Smooth muscle cell (in vitro differentiated cells): ENCODE measurements at regions not wholly inside any gene's neighbourhood (a gene's known extent, or its start where the extent isn't known, plus 50 kb on each side); places are given as distances from the start of the nearest gene placed in this dataset.

Experiments
- DNase-seq: peaks from one replicate; lab custom pipeline; 2025; ENCODE audit not compliant: unreplicated experiment; lab: John Stamatoyannopoulos, UW
- H2AFZ ChIP-seq: fragments of 200-600 bp; sonication (generic); 2 replicates; pipeline ENCODE4 v1.6.0; 2016; ENCODE audit warnings: antibody characterized with exemption, low read depth, mild to moderate bottlenecking
- H3F3A ChIP-seq: fragments of 200-600 bp; sonication (generic); 2 replicates; pipeline ENCODE4 v1.6.0; 2017; ENCODE audit warnings: antibody characterized with exemption, low read depth
- H3K27ac ChIP-seq: fragments of 200-600 bp; sonication (generic); 2 replicates; pipeline ENCODE4 v1.5.1; 2016; ENCODE audit warnings: low read depth, mild to moderate bottlenecking
- H3K27me3 ChIP-seq: fragments of 200-600 bp; sonication (generic); 2 replicates; pipeline ENCODE4 v1.6.1; 2016; ENCODE audit warnings: low read depth, mild to moderate bottlenecking
- H3K36me3 ChIP-seq: fragments of 200-600 bp; sonication (generic); 2 replicates; pipeline ENCODE4 v1.5.1; 2016; ENCODE audit warnings: low read depth
- H3K4me1 ChIP-seq: fragments of 200-600 bp; sonication (generic); 2 replicates; pipeline ENCODE4 v1.5.1; 2016; ENCODE audit warnings: low read depth
- H3K4me2 ChIP-seq: fragments of 200-600 bp; sonication (generic); 2 replicates; pipeline ENCODE4 v1.6.0; 2016; ENCODE audit warnings: mild to moderate bottlenecking
- H3K4me3 ChIP-seq: fragments of 200-600 bp; sonication (generic); 2 replicates; pipeline ENCODE4 v1.5.1; 2016; ENCODE audit warnings: mild to moderate bottlenecking
- H3K79me2 ChIP-seq: fragments of 200-600 bp; sonication (generic); 2 replicates; pipeline ENCODE4 v1.6.0; 2016; ENCODE audit warnings: low read depth, mild to moderate bottlenecking
- H3K9ac ChIP-seq: fragments of 200-600 bp; sonication (generic); 2 replicates; pipeline ENCODE4 v1.6.0; 2016; ENCODE audit warnings: low read depth
- H3K9me3 ChIP-seq: fragments of 200-600 bp; sonication (generic); replicated peaks from 2 replicates; pipeline ENCODE4 v1.5.1; 2016; ENCODE audit warnings: low read depth
- H4K20me1 ChIP-seq: fragments of 200-600 bp; sonication (generic); 2 replicates; pipeline ENCODE4 v1.6.0; 2016; ENCODE audit warnings: low read depth
- WGBS: methylation state at CpG from one replicate; pipeline ENCODE4 v1.1.7; 2016; ENCODE audit warnings: low lambda C conversion rate; 5-methylcytosine and 5-hydroxymethylcytosine counted together
- TF ChIP-seq, protein P1 (sequence below): fragments of 200-600 bp; sonication (generic); IDR thresholded peaks from 2 replicates; pipeline ENCODE4 v1.5.1; 2017; ENCODE audit warnings: borderline replicate concordance, mild to moderate bottlenecking, antibody characterized with exemption; ENCODE audit not compliant: insufficient read depth, poor library complexity, severe bottlenecking

DNA sequence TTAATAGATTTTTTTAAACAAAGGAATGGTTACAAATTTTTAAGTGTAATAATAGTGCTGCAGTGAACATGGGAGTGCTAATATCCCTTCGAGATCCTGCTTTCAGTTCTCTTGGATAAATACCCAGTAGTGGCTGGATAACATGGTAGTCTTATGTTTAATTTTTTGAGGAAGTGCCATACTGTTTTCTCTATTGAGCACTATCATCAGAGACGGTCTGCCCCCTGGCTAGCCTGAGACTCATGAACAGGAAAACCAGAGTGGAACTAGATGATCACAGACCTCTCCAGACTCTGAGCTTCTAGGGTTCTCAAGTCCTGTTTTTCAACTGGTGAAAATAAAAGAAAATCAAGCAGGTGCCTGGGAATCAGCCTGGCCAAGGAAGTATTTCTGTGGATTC lies 97.3 kb upstream of the MARK1 start:
- Histone ChIP-seq H3K4me3 (no peak overlapping the region), H3K4me2 (no peak overlapping the region), H3K9me3 (no peaks in the 10 kb centered on the region), H3K27ac (no peak overlapping the region), H2AFZ (no peak overlapping the region), H4K20me1 (no peaks in the 10 kb centered on the region), H3K79me2 (no peaks in the 10 kb centered on the region), H3K9ac (no peak overlapping the region), H3K4me1 (no peaks in the 10 kb centered on the region), H3K27me3 (no peaks in the 10 kb centered on the region), H3F3A (no peaks in the 10 kb centered on the region), H3K36me3 (no peaks in the 10 kb centered on the region)
- 47% methylated on average over 2 of the region's 2 CpGs for WGBS
- TF ChIP-seq, protein P1, sequence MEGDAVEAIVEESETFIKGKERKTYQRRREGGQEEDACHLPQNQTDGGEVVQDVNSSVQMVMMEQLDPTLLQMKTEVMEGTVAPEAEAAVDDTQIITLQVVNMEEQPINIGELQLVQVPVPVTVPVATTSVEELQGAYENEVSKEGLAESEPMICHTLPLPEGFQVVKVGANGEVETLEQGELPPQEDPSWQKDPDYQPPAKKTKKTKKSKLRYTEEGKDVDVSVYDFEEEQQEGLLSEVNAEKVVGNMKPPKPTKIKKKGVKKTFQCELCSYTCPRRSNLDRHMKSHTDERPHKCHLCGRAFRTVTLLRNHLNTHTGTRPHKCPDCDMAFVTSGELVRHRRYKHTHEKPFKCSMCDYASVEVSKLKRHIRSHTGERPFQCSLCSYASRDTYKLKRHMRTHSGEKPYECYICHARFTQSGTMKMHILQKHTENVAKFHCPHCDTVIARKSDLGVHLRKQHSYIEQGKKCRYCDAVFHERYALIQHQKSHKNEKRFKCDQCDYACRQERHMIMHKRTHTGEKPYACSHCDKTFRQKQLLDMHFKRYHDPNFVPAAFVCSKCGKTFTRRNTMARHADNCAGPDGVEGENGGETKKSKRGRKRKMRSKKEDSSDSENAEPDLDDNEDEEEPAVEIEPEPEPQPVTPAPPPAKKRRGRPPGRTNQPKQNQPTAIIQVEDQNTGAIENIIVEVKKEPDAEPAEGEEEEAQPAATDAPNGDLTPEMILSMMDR, result no peak
- no peak for DNase-seq

DNA sequence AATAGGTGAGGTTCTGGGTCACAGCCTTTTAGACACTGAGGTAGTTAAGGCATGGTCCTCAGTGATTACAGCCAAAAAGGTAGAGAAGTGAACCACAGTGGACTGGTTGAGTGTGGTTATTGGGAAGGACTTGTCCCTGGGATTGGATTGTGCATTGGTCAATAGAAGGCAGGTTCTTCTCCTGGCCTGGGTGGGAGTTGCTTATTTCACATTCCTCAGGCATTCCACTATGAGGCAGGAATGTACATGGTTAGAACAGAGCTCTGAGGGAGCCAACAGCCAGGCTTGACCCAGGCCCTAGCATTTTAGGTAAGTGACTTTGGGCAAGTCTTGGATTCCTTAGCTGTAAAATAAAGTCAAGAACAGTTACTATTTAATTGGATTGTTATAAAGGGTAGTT lies 97.9 kb upstream of the MARK1 start:
- Histone ChIP-seq H3K4me1 (no peaks in the 10 kb centered on the region), H3K4me3 (no peak overlapping the region), H3K9ac (no peak overlapping the region), H3K36me3 (no peaks in the 10 kb centered on the region), H3F3A (no peaks in the 10 kb centered on the region), H2AFZ (no peak overlapping the region), H3K9me3 (no peaks in the 10 kb centered on the region), H3K4me2 (no peak overlapping the region), H3K79me2 (no peaks in the 10 kb centered on the region), H4K20me1 (no peaks in the 10 kb centered on the region), H3K27me3 (no peaks in the 10 kb centered on the region), H3K27ac (no peak overlapping the region)
- no peak for DNase-seq
- TF ChIP-seq, protein P1, result no peak

DNA sequence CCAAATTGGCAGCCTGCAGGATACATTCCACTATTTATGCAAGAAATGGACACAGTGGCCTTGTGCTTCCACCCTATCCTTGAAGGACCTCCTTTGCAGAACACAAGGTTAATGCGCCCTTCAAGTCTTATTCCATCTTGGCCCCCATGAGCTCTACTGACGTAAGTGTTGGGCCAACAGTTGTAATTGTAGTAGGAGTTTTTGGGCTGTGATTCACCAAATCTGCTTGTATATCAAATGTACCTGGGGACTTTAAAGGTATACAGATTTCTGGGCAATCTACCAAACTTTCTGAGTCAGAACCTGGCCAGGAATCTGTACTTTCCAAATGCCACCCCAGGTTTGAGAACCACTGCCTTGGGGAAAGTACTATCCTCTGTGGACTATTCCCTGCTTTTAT lies 100.9 kb upstream of the MARK1 start:
- no peak for DNase-seq
- H3F3A ChIP-seq, result no peaks in the 10 kb centered on the region
- H4K20me1 ChIP-seq, result no peaks in the 10 kb centered on the region
- TF ChIP-seq, protein P1, result no peak
- H3K9me3 ChIP-seq, result no peaks in the 10 kb centered on the region
- 94% methylated on average over 2 of the region's 2 CpGs for WGBS
- no peaks in the 10 kb centered on the region for H3K27me3 ChIP-seq
- H3K9ac ChIP-seq, result no peak overlapping the region
- no peak overlapping the region for H3K4me2 ChIP-seq
- no peaks in the 10 kb centered on the region for H3K4me1 ChIP-seq
- no peaks in the 10 kb centered on the region for H3K79me2 ChIP-seq
- no peak overlapping the region for H3K27ac ChIP-seq
- H3K4me3 ChIP-seq, result no peak overlapping the region
- H3K36me3 ChIP-seq, result no peaks in the 10 kb centered on the region
- no peak overlapping the region for H2AFZ ChIP-seq

DNA sequence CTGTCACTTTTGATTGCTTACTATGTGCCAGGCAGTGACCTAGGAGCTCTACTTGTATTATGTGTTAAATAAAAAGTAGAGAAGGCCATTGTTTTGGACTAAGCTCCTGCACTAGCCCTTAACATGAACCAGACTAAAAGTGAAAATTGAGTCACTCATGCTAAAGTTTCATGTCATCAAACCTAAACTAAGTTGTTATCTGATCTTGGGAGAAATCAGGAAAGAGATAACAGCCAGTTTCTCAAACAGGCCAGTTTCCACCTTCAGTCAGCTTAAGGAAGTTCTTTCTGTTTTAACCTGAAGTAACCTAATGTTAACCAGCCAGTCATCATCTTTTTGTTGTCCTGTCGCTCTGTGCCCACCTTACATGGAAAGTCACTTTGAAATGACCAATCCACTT lies 102.1 kb upstream of the MARK1 start:
- WGBS, result 90% methylated on average over 1 of the region's 1 CpG
- H3K36me3 ChIP-seq, result no peaks in the 10 kb centered on the region
- H2AFZ ChIP-seq, result no peak overlapping the region
- H3K27ac ChIP-seq, result no peak overlapping the region
- H3K9ac ChIP-seq, result no peak overlapping the region
- H3K4me3 ChIP-seq, result no peak overlapping the region
- H4K20me1 ChIP-seq, result no peaks in the 10 kb centered on the region
- H3K27me3 ChIP-seq, result no peaks in the 10 kb centered on the region
- no peaks in the 10 kb centered on the region for H3K4me1 ChIP-seq
- TF ChIP-seq, protein P1, result no peak
- DNase-seq, result no peak
- H3K79me2 ChIP-seq, result no peaks in the 10 kb centered on the region
- H3K4me2 ChIP-seq, result no peak overlapping the region
- no peaks in the 10 kb centered on the region for H3F3A ChIP-seq
- no peaks in the 10 kb centered on the region for H3K9me3 ChIP-seq
